OCI-LY3 (cell line): ENCODE measurements at regions not wholly inside any gene's neighbourhood (a gene's known extent, or its start where the extent isn't known, plus 50 kb on each side); places are given as distances from the start of the nearest gene placed in this dataset.

Source experiments
- H2AFZ ChIP-seq: fragments of 200-600, 300-600 bp; shearing (Covaris generic); 2 replicates; pipeline ENCODE4 v1.6.0; 2014; ENCODE audit warnings: antibody characterized with exemption, low read depth, low read length
- H3K27ac ChIP-seq: fragments of 200-600, 300-600 bp; sonication (generic); 2 replicates; pipeline ENCODE4 v1.5.1; 2014; ENCODE audit warnings: mild to moderate bottlenecking, low read length, moderate library complexity, mixed read lengths
- H3K27me3 ChIP-seq: fragments of 200-600, 300-600 bp; sonication (generic); 2 replicates; pipeline ENCODE4 v1.6.1; 2014; ENCODE audit warnings: low read depth, low read length, mixed read lengths
- H3K36me3 ChIP-seq: fragments of 200-600, 300-600 bp; sonication (generic); replicated peaks from 2 replicates; pipeline ENCODE3; 2014; ENCODE audit warnings: low read depth, low read length, mixed read lengths
- H3K4me1 ChIP-seq: fragments of 300-600, 200-600 bp; sonication (generic); 2 replicates; pipeline ENCODE4 v1.6.1; 2014; ENCODE audit warnings: low read length, mixed read lengths
- H3K4me2 ChIP-seq: fragments of 200-600, 300-600 bp; sonication (generic); 2 replicates; pipeline ENCODE4 v1.6.1; 2014; ENCODE audit warnings: low read length, mixed read lengths
- H3K4me3 ChIP-seq: fragments of 300-600, 200-600 bp; sonication (generic); 2 replicates; pipeline ENCODE4 v1.5.1; 2014; ENCODE audit warnings: antibody characterized with exemption, mild to moderate bottlenecking, low read length, moderate library complexity
- H3K79me2 ChIP-seq: fragments of 300-600, 200-600 bp; shearing (Covaris generic); 2 replicates; pipeline ENCODE4 v1.6.1; 2014; ENCODE audit warnings: mild to moderate bottlenecking, low read length, mixed read lengths
- H3K9ac ChIP-seq: fragments of 300-600, 200-600 bp; shearing (Covaris generic); 2 replicates; pipeline ENCODE4 v1.6.0; 2014; ENCODE audit warnings: mild to moderate bottlenecking, low read length, moderate library complexity
- H3K9me3 ChIP-seq: fragments of 200-600, 300-600 bp; shearing (Covaris generic); 2 replicates; pipeline ENCODE4 v1.6.1; 2014; ENCODE audit warnings: low read length, mixed read lengths; ENCODE audit not compliant: insufficient read depth
- H4K20me1 ChIP-seq: fragments of 200-600, 300-600 bp; sonication (generic); 2 replicates; pipeline ENCODE4 v1.6.1; 2016; ENCODE audit warnings: low read length, mixed read lengths; ENCODE audit not compliant: insufficient read depth
- EZH2phosphoT487 ChIP-seq: fragments of 200-600 bp; shearing (Covaris generic); IDR thresholded peaks from 2 replicates; pipeline ENCODE4 v1.6.1; 2018; ENCODE audit warnings: antibody characterized with exemption, mixed run types, low read depth
- TF ChIP-seq, protein P1 (sequence below): fragments of 200-600, 300-600 bp; sonication (generic); IDR thresholded peaks from 2 replicates; pipeline ENCODE4 v1.5.1; 2014; ENCODE audit warnings: antibody characterized with exemption, low read length, low read depth

DNA sequence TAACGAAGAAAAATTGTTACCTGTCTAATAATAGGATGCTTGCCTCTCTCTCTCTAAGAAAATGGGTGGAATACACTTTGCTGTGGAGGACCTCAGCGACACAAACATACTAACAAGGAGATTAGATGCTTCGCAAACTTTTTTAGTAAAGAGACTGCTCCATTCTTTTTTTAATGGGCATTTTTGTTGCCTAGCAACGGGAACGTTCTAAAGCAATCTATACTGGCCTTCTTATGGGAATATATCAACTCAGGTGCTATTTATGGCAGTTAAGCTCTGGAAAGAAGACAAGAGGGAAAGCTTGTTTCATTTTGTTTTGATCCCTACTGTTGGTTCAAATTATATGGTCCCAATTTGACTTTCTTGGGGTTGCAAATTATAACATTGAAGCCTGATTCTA lies 86.8 kb upstream of the CBLN2 start:
- H3K4me1 ChIP-seq = no peaks in the 10 kb centered on the region
- no peaks in the 10 kb centered on the region for H3K9me3 ChIP-seq
- H3K27me3 ChIP-seq = no peaks in the 10 kb centered on the region
- no peak for TF ChIP-seq EZH2phosphoT487
- H3K36me3 ChIP-seq = no peaks in the 10 kb centered on the region
- H3K27ac ChIP-seq = no peak overlapping the region
- H3K4me2 ChIP-seq = no peak overlapping the region
- H3K4me3 ChIP-seq = no peak overlapping the region
- H3K79me2 ChIP-seq = no peaks in the 10 kb centered on the region
- H2AFZ ChIP-seq = no peak overlapping the region
- no peak overlapping the region for H3K9ac ChIP-seq
- H4K20me1 ChIP-seq = no peaks in the 10 kb centered on the region

DNA sequence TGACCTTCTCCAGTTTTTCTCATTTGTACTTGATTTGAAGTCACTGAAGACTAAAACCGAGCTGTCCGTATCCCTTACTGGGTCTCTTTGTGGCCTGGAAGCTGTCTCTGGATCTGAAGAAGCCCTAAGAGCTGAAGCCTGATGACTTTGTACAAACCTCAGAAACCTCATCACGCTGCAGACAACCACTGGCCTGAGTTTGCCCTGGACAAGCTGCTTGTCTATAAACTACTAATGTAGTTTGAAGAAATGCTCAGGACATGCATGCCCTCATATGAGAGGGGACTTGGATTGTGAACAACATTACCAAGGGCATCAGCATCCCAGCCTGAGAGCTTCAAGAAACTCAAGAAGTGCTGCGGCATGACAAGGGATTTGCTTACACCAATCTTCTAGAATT lies 79.3 kb upstream of the CBLN2 start:
- TF ChIP-seq EZH2phosphoT487 = no peak
- H3K27me3 ChIP-seq = no peaks in the 10 kb centered on the region
- no peaks in the 10 kb centered on the region for H4K20me1 ChIP-seq
- H3K27ac ChIP-seq = no peak overlapping the region
- no peak overlapping the region for H3K9ac ChIP-seq
- H3K79me2 ChIP-seq = no peaks in the 10 kb centered on the region
- no peak overlapping the region for H3K4me2 ChIP-seq
- H3K9me3 ChIP-seq = no peaks in the 10 kb centered on the region
- H3K4me3 ChIP-seq = no peak overlapping the region
- no peaks in the 10 kb centered on the region for H3K4me1 ChIP-seq
- H3K36me3 ChIP-seq = no peaks in the 10 kb centered on the region
- H2AFZ ChIP-seq = no peak overlapping the region

DNA sequence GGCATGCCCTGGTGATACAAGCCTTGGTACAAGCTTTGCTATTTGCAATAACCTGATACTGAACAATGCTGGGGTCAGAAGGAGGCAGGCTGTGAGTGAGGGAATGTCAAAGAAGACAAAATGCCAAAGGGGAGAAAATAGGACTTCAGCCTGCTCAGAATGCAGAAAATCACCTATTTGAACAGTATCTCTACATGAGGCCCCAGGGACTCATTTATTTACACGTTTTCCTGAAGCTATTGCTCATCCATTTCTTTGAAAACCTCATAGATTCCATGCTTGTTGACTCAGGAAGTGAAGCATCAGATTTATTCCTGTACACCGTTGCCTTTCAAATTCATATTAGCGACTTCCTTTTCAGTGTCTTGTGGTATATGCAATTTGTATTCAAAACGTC lies 69.4 kb upstream of the CBLN2 start:
- Histone ChIP-seq H3K4me1 (peaks cover 12% of the 10 kb centered on the region), H4K20me1 (no peaks in the 10 kb centered on the region), H2AFZ (0 out of 2 replicates have a peak overlapping the region, but pooled peaks have one; percentile 27), H3K27me3 (no peaks in the 10 kb centered on the region), H3K4me2 (no peak overlapping the region), H3K9ac (no peak overlapping the region), H3K36me3 (no peaks in the 10 kb centered on the region), H3K4me3 (no peak overlapping the region), H3K27ac (no peak overlapping the region), H3K79me2 (no peaks in the 10 kb centered on the region), H3K9me3 (no peaks in the 10 kb centered on the region)
- no peak for TF ChIP-seq EZH2phosphoT487
- TF ChIP-seq, protein P1, sequence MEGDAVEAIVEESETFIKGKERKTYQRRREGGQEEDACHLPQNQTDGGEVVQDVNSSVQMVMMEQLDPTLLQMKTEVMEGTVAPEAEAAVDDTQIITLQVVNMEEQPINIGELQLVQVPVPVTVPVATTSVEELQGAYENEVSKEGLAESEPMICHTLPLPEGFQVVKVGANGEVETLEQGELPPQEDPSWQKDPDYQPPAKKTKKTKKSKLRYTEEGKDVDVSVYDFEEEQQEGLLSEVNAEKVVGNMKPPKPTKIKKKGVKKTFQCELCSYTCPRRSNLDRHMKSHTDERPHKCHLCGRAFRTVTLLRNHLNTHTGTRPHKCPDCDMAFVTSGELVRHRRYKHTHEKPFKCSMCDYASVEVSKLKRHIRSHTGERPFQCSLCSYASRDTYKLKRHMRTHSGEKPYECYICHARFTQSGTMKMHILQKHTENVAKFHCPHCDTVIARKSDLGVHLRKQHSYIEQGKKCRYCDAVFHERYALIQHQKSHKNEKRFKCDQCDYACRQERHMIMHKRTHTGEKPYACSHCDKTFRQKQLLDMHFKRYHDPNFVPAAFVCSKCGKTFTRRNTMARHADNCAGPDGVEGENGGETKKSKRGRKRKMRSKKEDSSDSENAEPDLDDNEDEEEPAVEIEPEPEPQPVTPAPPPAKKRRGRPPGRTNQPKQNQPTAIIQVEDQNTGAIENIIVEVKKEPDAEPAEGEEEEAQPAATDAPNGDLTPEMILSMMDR = no peak

DNA sequence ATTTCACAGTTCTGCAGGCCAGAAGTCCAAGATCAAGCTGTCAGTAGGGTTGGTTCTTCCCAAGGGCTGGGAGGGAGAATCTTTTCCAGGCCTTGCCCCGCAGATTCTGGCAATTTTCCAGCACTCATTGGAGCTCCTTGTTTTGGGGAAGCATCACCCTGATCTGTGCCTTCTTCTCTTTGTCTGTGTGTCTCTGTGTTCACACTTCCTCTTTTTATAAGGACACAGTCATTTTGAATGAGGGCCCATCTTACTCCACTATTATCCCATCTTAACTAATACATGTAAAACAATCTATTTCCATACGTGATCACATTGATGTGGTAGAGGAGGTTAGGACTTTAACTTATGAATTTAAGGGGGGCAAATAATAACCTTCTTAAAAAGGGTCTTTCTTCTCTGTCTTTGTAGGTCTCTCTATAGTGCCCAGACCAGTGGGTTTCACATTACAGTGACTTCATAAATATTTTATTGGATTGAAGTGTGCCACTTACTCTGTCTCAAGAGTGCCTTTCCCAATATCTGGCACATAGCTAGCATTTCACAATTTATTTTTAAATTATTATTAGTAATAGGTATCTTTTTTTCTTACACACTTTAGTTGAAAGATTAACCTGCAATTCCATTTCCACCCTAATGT lies 68.9 kb upstream of the CBLN2 start:
- Histone ChIP-seq H2AFZ (no peak overlapping the region), H3K27me3 (no peaks in the 10 kb centered on the region), H3K9ac (no peak overlapping the region), H3K79me2 (no peaks in the 10 kb centered on the region), H3K36me3 (no peaks in the 10 kb centered on the region), H3K4me2 (0 out of 2 replicates have a peak overlapping the region, but pooled peaks have one; percentile 3), H4K20me1 (no peaks in the 10 kb centered on the region), H3K4me3 (no peak overlapping the region), H3K27ac (no peak overlapping the region), H3K4me1 (peaks cover 12% of the 10 kb centered on the region), H3K9me3 (no peaks in the 10 kb centered on the region)
- TF ChIP-seq, protein P1 = no peak
- TF ChIP-seq EZH2phosphoT487 = no peak

DNA sequence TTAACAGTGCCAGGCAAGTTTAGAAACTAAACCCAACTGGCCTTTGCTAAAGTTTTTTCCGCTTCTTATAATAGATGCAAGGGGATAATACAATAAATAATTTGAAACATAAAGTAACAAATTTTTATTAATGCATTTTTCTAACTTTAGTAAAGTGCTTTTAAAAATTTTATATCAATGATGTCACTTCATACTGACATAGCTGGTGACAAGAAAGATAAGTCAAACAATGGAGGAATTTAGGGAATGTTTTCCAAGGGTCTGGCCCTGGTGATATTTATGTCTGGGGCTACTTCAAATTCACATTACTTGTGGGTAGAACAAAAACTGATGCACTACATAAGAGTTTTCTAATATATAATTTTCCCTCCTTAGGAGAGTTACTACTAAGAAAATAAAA lies 61.2 kb upstream of the CBLN2 start:
- Histone ChIP-seq H4K20me1 (no peaks in the 10 kb centered on the region), H3K79me2 (no peaks in the 10 kb centered on the region), H3K4me2 (no peak overlapping the region), H3K36me3 (no peaks in the 10 kb centered on the region), H3K9ac (no peak overlapping the region), H3K27ac (no peak overlapping the region), H3K9me3 (no peaks in the 10 kb centered on the region), H3K27me3 (no peaks in the 10 kb centered on the region), H2AFZ (no peak overlapping the region), H3K4me3 (no peak overlapping the region), H3K4me1 (no peaks in the 10 kb centered on the region)
- TF ChIP-seq, protein P1 = no peak
- TF ChIP-seq EZH2phosphoT487 = no peak
